ENCODE measurements at regions not wholly inside any gene's neighbourhood (a gene's known extent, or its start where the extent isn't known, plus 50 kb on each side); places are given as distances from the start of the nearest gene placed in this dataset.

GRCh38 chr1:2857521-2857920 is 56.0 kb upstream of the TTC34 start:
- no peak for TF ChIP-seq CTCF (IDR thresholded peaks at IDR 0.05; ENCODE audit: insufficient read depth, low read length, poor library complexity, severe bottlenecking)
- TF ChIP-seq EZH2phosphoT487 (conservative IDR thresholded peaks at IDR 0.05; ENCODE audit: low read length): no peak

Data from SU-DHL-6 (cell line).